SK-N-SH (cell line): ENCODE measurements at regions not wholly inside any gene's neighbourhood (a gene's known extent, or its start where the extent isn't known, plus 50 kb on each side); places are given as distances from the start of the nearest gene placed in this dataset.

ENCODE experiments used
- CTCF ChIA-PET: fragments of 300-600, 350-600 bp; formaldehyde crosslinking; extraction: SDS; loops from one replicate; lab custom pipeline; 2021; lab: Yijun Ruan, JAX
- POLR2A ChIA-PET: fragments of 350-600 bp; sonication (Branson Sonifier 250); formaldehyde crosslinking; extraction: SDS; loops from one replicate; lab custom pipeline; 2020; ENCODE audit warnings: antibody characterized with exemption, inconsistent platforms; lab: Yijun Ruan, JAX
- DNase-seq: peaks from one replicate; pipeline ENCODE4 v3.0.0; 2012
- H2AFZ ChIP-seq: fragments of 200-600 bp; sonication (generic); 2 replicates; pipeline ENCODE4 v1.8.1; 2016; ENCODE audit warnings: antibody characterized with exemption, mild to moderate bottlenecking, low read depth
- H3F3A ChIP-seq: fragments of 200-600 bp; sonication (generic); replicated peaks from 2 replicates; pipeline ENCODE3; 2016; ENCODE audit warnings: antibody characterized with exemption, mild to moderate bottlenecking; ENCODE audit not compliant: insufficient read depth
- H3K27ac ChIP-seq, 2 experiments: fragments of 200-500 bp in 1 of 2; fragments of 200-600 bp in 1 of 2; sonication (Bioruptor generic) in 1 of 2; sonication (generic), shearing (Covaris generic) in 1 of 2; 2 replicates each; pipeline versions ENCODE4 v1.5.1 to v1.6.1; 2014 to 2016; ENCODE audit warnings: low read depth in 2 of 2, inconsistent platforms in 1 of 2, low read length in 1 of 2, mild to moderate bottlenecking in 1 of 2, mixed read lengths in 1 of 2
- H3K27me3 ChIP-seq: fragments of 200-600 bp; sonication (generic), shearing (Covaris generic); 2 replicates; pipeline ENCODE4 v1.6.1; 2016; ENCODE audit warnings: mixed run types; ENCODE audit not compliant: insufficient read depth
- H3K36me3 ChIP-seq, 2 experiments: fragments of 200-500 bp in 1 of 2; fragments of 200-600 bp in 1 of 2; sonication (Bioruptor generic) in 1 of 2; sonication (generic) in 1 of 2; replicated peaks in 1 of 2; 2 replicates each; pipeline versions ENCODE3 to v1.5.1; 2014 to 2016; ENCODE audit warnings: low read length in 1 of 2, mild to moderate bottlenecking in 1 of 2; ENCODE audit not compliant: insufficient read depth in 2 of 2, control insufficient read depth in 1 of 2
- H3K4me1 ChIP-seq, 2 experiments: fragments of 200-500 bp in 1 of 2; fragments of 200-600 bp in 1 of 2; sonication (Bioruptor generic) in 1 of 2; sonication (generic), shearing (Covaris generic) in 1 of 2; 2 replicates each; pipeline versions ENCODE4 v1.5.1 to v1.6.1; 2014 to 2016; ENCODE audit warnings: low read depth in 1 of 2, low read length in 1 of 2, mixed run types in 1 of 2; ENCODE audit not compliant: insufficient read depth in 2 of 2, control insufficient read depth in 1 of 2
- H3K4me2 ChIP-seq: fragments of 200-600 bp; sonication (generic), shearing (Covaris generic); 2 replicates; pipeline ENCODE4 v1.6.1; 2017; ENCODE audit warnings: mixed run types
- H3K4me3 ChIP-seq, 2 experiments: fragments of 200-500 bp in 1 of 2; fragments of 200-600 bp in 1 of 2; sonication (Bioruptor generic) in 1 of 2; sonication (generic), shearing (Covaris generic) in 1 of 2; 2 replicates each; pipeline versions ENCODE4 v1.5.1 to v1.8.1; 2014 to 2016; ENCODE audit warnings: low read depth in 2 of 2, inconsistent platforms in 1 of 2, low read length in 1 of 2, mild to moderate bottlenecking in 1 of 2, mixed read lengths in 1 of 2, moderate library complexity in 1 of 2
- H3K79me2 ChIP-seq: fragments of 200-600 bp; sonication (generic); 2 replicates; pipeline ENCODE4 v1.8.1; 2017; ENCODE audit warnings: mild to moderate bottlenecking; ENCODE audit not compliant: insufficient read depth
- H3K9ac ChIP-seq: fragments of 200-600 bp; sonication (generic); 2 replicates; pipeline ENCODE4 v1.6.1; 2017; ENCODE audit warnings: mixed run types
- H3K9me2 ChIP-seq: fragments of 200-600 bp; sonication (generic); 2 replicates; pipeline ENCODE4 v1.6.1; 2017; ENCODE audit warnings: mixed run types
- H3K9me3 ChIP-seq: fragments of 200-600 bp; sonication (generic); 2 replicates; pipeline ENCODE4 v1.6.1; 2017; ENCODE audit warnings: mixed run types, mild to moderate bottlenecking, moderate library complexity
- H4K20me1 ChIP-seq: fragments of 200-600 bp; sonication (generic); 2 replicates; pipeline ENCODE4 v1.6.1; 2017; ENCODE audit warnings: mild to moderate bottlenecking, mixed run types; ENCODE audit not compliant: insufficient read depth
- EZH2phosphoT487 ChIP-seq: fragments of 200-600 bp; sonication (generic); IDR thresholded peaks from 2 replicates; pipeline ENCODE4 v1.6.1; 2017; ENCODE audit warnings: low read depth, mixed run types, mild to moderate bottlenecking, antibody characterized with exemption, moderate library complexity, borderline replicate concordance
- FOSL2 ChIP-seq: IDR thresholded peaks from 2 replicates; pipeline ENCODE4 v1.4.0; 2012; ENCODE audit warnings: low read depth, mild to moderate bottlenecking, moderate library complexity, borderline replicate concordance
- FOXJ3 ChIP-seq: sonication (generic); formaldehyde crosslinking; IDR thresholded peaks from 2 replicates; pipeline ENCODE4 v1.5.1; 2020; ENCODE audit warnings: mild to moderate bottlenecking, missing genetic modification reagents
- FOXM1 ChIP-seq: IDR thresholded peaks from 2 replicates; pipeline ENCODE4 v1.4.0; 2012; ENCODE audit warnings: low read depth, mild to moderate bottlenecking
- GATA2 ChIP-seq: sonication (generic); formaldehyde crosslinking; IDR thresholded peaks from 2 replicates; pipeline ENCODE4 v1.5.0; 2020; ENCODE audit warnings: mild to moderate bottlenecking, missing genetic modification reagents
- IRF3 ChIP-seq: fragments of 150-350 bp; IDR thresholded peaks from 2 replicates; pipeline ENCODE4 v1.6.1; 2016; ENCODE audit warnings: mild to moderate bottlenecking, low read depth, low read length
- JUND ChIP-seq: IDR thresholded peaks from 2 replicates; pipeline ENCODE4 v1.4.0; 2012
- MEF2A ChIP-seq: IDR thresholded peaks from 2 replicates; pipeline ENCODE4 v1.4.0; 2012; ENCODE audit warnings: low read depth, borderline replicate concordance
- MXI1 ChIP-seq: IDR thresholded peaks from 2 replicates; pipeline ENCODE4 v1.6.1; 2012; ENCODE audit warnings: mild to moderate bottlenecking, low read depth, low read length, improper control_type of control experiment
- NFIC ChIP-seq: IDR thresholded peaks from 2 replicates; pipeline ENCODE4 v1.4.0; 2012; ENCODE audit warnings: borderline replicate concordance
- NRF1 ChIP-seq: IDR thresholded peaks from 2 replicates; pipeline ENCODE4 v1.6.1; 2012; ENCODE audit warnings: low read depth, mild to moderate bottlenecking, low read length
- PBX3 ChIP-seq: IDR thresholded peaks from 2 replicates; pipeline ENCODE4; 2012
- POLR2AphosphoS5 ChIP-seq: IDR thresholded peaks from 2 replicates; pipeline ENCODE4 v1.6.1; 2012; ENCODE audit warnings: low read depth, low read length
- RCOR1 ChIP-seq: fragments of 150-350 bp; IDR thresholded peaks from 2 replicates; pipeline ENCODE4 v1.6.1; 2017; ENCODE audit warnings: antibody characterized with exemption, low read length
- RFX5 ChIP-seq: IDR thresholded peaks from 2 replicates; pipeline ENCODE4 v1.6.1; 2012; ENCODE audit warnings: mild to moderate bottlenecking, improper control_type of control experiment, low read length
- SIN3A ChIP-seq: IDR thresholded peaks from 2 replicates; pipeline ENCODE4 v1.6.1; 2012; ENCODE audit warnings: low read depth, mild to moderate bottlenecking, low read length, moderate library complexity, borderline replicate concordance
- TAF1 ChIP-seq: IDR thresholded peaks from 2 replicates; pipeline ENCODE4 v1.6.1; 2012; ENCODE audit warnings: low read depth, mild to moderate bottlenecking, low read length, moderate library complexity, borderline replicate concordance
- TCF12 ChIP-seq: IDR thresholded peaks from 2 replicates; pipeline ENCODE4 v1.4.0; 2012
- TEAD4 ChIP-seq: IDR thresholded peaks from 2 replicates; pipeline ENCODE4 v1.4.0; 2012; ENCODE audit warnings: mild to moderate bottlenecking, borderline replicate concordance; ENCODE audit not compliant: insufficient read depth
- USF1 ChIP-seq: IDR thresholded peaks from 2 replicates; pipeline ENCODE4 v1.4.0; 2012; ENCODE audit warnings: low read depth, borderline replicate concordance
- USF2 ChIP-seq: fragments of 150-350 bp; IDR thresholded peaks from 2 replicates; pipeline ENCODE4 v1.6.1; 2017; ENCODE audit warnings: antibody characterized with exemption, low read length, low read depth, borderline replicate concordance
- WGBS: methylation state at CpG from one replicate; pipeline ENCODE4 v1.1.6; 2017; ENCODE audit warnings: low lambda C conversion rate; 5-methylcytosine and 5-hydroxymethylcytosine counted together

- no peaks in the 10 kb centered on the region for H3K27me3 ChIP-seq
- WGBS: 47% methylated on average over 6 of the region's 6 CpGs
- no peak overlapping the region for H3K4me3 ChIP-seq
- ChIA-PET POLR2A (no interaction called here), CTCF (no interaction called here)
- no peak for TF ChIP-seq PBX3
- TF ChIP-seq SIN3A: no peak
- no peak for TF ChIP-seq GATA2
- TF ChIP-seq FOXJ3: no peak
- TF ChIP-seq JUND: no peak
- TF ChIP-seq FOSL2: no peak
- no peak for TF ChIP-seq USF1
- no peak for TF ChIP-seq IRF3
- TF ChIP-seq TCF12: no peak
- TF ChIP-seq RCOR1: no peak
- no peak for TF ChIP-seq TAF1
- no peak for TF ChIP-seq TEAD4
- no peak for TF ChIP-seq NFIC
- TF ChIP-seq MEF2A: no peak
- no peak for TF ChIP-seq NRF1
- TF ChIP-seq USF2: no peak
- no peak for TF ChIP-seq RFX5
- H3K4me1 ChIP-seq: no peaks in the 10 kb centered on the region
- no peak overlapping the region for H3K4me2 ChIP-seq
- H3K9me3 ChIP-seq: no peaks in the 10 kb centered on the region
- H3K79me2 ChIP-seq: no peaks in the 10 kb centered on the region
- no peak overlapping the region for H3K27ac ChIP-seq
- no peaks in the 10 kb centered on the region for H3K9me2 ChIP-seq
- H4K20me1 ChIP-seq: no peaks in the 10 kb centered on the region
- no peak overlapping the region for H3K9ac ChIP-seq
- no peak for DNase-seq
- no peak overlapping the region for H2AFZ ChIP-seq
- H3K36me3 ChIP-seq: no peaks in the 10 kb centered on the region
- no peaks in the 10 kb centered on the region for H3F3A ChIP-seq
These were observed 357.8 kb downstream of the ZNF516 start for GRCh38 chr18:76137216-76137615.

- no peaks in the 10 kb centered on the region for H3K79me2 ChIP-seq
- ChIA-PET POLR2A (no interaction called here), CTCF (no interaction called here)
- no peak overlapping the region for H3K9ac ChIP-seq
- H3K9me2 ChIP-seq: no peaks in the 10 kb centered on the region
- no peaks in the 10 kb centered on the region for H4K20me1 ChIP-seq
- H3F3A ChIP-seq: no peaks in the 10 kb centered on the region
- H3K4me1 ChIP-seq: no peaks in the 10 kb centered on the region
- H3K27me3 ChIP-seq: no peaks in the 10 kb centered on the region
- no peak for DNase-seq
- WGBS: 21% methylated on average over 10 of the region's 10 CpGs
- no peaks in the 10 kb centered on the region for H3K9me3 ChIP-seq
- H3K4me2 ChIP-seq: no peak overlapping the region
- no peak overlapping the region for H2AFZ ChIP-seq
- H3K27ac ChIP-seq: no peak overlapping the region
- H3K4me3 ChIP-seq: no peak overlapping the region
- no peaks in the 10 kb centered on the region for H3K36me3 ChIP-seq
- TF ChIP-seq TAF1 (no peak), FOXM1 (no peak), MXI1 (no peak), GATA2 (no peak), USF1 (no peak), MEF2A (no peak), RCOR1 (no peak), POLR2AphosphoS5 (no peak), EZH2phosphoT487 (no peak), IRF3 (no peak), NRF1 (no peak)
These were observed 358.3 kb downstream of the ZNF516 start for GRCh38 chr18:76136701-76137100.
